ENCODE measurements at regions not wholly inside any gene's neighbourhood (a gene's known extent, or its start where the extent isn't known, plus 50 kb on each side); places are given as distances from the start of the nearest gene placed in this dataset.

DNA sequence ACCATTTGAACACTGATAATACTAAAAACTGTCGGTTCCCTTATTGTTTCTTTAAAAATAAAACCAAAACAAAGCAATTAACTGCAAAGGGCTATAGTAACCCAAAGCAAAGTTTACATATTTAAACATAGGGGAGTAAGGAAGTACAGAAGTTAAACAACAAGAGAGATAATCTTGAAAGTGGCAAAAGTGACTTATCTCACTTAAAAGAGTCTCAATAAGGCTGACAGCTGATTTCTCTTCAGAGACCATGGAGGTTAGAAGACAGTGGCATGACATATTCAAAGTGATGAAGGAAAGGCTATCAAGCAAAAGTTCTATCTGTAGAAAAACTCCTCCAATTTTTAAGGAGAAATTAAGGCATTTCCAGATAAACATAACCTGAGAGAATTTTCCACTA, 233.5 kb upstream of the HDAC9 start:
- DNase-seq = no peak

DNA sequence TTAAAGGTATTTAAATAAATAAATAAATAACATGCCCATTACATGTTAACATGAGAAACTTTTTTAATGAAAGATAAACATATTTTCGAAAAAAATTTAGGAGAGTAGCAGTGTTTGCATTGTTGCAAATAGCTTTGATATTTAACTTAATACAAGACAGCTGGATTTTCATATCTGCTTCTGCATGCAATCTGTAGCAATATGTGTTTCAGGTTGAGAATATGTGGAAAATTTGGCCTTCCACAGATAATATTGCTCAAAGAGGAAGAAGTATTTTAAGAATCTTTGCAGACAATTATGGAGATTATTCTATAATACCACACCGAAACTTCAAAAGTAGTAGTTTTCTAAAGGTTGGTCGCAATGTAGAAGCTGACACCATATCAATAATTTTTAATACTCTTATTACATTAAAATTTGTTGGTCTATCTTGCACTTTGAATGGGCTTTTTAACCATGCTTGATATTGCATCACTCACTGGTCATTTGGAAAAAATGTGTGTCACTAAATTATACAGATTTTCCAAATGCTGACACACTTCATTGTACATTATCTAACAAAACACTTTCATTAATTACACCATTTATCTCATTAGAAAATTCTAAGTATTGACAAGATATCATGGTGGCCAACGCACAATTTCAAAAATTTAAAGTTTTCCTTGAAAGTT, 229.8 kb upstream of the HDAC9 start:
- DNase-seq = no peak

DNA sequence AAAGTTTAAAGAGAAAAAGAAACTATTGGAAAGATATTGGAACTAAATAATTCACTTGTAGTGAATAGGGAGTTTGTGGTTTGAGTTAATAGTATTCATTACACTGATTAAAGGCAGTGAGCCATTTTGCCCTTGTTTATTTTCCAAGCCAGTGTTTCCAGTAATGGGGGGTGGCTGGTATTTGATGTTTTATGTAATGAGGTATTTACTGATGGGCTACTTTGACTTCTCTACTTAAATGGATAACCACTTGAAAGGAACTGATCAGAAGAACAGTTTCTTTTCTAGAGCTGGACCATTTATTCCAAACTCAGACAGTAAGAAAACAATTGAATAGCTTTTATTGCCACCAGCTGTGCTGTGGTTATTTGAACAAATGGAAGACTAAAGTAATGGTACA, 227.0 kb upstream of the HDAC9 start:
- no peak for DNase-seq

DNA sequence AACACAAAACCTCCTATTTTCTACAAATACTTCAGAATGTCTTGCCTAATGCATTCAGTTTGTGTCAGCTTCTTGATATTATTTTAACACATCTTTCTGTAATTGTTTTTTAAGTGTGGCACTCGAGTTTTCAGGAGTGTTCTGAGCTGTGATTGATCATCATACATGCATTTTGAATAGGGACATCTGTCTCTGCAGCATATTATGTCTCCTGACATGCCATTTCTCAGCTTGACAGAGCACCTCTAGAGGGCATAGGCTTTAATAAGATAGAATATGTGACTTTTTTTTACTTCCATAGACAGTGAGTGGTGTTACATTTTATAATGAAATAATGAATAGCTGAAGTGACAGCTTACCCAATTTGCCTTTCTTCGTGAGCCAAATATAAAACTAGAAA, 219.2 kb upstream of the HDAC9 start:
- no peak for DNase-seq

DNA sequence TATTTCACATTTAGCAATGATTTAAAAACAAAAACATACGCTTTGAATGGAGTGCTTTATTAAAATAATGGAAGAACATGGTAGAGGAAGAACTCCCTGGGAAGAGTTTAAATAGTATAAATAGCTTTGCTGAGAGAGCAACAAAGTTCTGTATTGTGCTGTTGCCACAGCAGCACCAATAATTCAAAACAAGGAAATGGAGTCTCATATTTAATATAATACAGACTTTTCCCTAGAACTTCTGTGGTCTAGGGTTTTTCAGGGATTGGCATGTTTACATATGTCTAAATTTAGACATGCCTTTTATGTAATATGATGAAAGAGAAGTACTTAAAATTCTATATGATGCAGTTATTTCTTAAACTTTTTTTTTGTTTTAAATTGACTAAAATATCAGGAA, 217.2 kb upstream of the HDAC9 start:
- no peak for DNase-seq

DNA sequence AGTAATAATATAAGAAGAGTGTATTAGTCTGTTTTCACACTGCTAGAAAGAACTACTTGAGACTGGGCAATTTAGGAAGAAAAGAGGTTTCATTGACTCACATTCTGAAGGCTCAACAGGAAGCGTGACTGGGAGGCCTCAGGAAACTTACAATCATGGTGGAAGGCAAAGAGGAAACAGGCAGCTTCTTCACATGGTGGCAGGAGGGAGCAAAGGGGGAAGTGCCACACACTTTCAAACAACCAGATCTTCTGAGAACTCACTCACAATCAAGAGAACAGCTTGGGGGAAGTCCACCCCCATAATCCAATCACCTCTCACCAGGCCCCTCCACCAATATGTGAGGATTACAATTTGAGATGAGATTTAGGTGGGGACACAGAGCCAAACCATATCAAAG, 212.5 kb upstream of the HDAC9 start:
- DNase-seq = no peak

DNA sequence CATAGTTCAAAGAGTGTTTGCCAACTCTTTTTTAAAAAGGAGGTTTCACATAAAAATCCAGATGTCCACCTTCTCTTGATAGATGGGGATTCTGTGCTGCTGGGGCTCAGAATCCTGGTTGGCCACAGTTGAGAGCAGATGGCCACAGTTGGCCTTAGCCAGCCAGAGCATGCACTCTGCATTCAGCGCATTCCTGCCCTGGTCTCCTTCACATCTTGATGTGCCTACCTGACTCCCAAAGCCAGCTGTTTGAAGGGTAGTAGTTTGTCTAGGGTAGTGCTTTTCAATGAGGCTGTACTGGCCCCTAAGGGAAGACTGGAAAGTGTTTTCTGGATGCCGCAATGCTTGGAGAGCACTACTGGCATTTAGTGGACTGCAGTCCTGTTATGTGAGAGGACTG, 208.1 kb upstream of the HDAC9 start:
- no peak for DNase-seq

DNA sequence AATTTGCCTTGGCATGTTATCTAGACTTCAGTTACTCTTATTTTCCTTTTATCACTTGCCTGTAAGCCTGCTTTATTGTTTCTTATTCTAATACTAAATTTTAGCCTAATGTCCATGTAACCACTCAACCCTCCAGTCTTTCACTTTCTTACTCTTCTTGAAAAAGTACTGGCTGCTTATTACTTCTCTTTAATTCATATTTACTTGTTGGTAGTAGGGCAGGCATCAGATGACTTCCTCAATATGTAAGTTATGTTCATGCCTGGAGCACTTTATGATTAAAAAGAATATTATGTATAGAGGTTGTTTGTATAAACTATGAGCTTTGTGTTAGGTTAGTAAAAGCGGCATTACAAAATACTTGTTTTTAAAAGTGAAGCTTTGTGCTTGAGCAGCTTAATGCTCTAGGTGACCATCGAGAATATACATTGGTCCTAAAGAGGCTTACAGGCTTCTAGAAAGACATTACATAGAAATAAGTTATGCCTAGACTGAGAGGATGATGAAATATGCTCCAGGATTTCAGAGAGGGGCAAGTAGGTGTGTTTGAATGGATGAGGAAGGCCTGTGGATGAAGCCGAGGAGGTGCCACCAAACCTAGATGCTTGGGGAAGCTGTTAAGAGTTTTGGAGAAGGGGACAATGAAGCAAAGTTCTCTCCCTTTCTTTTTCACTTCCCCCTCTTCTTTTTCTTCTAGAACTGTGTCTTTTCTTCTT, 207.1 kb upstream of the HDAC9 start:
- DNase-seq = no peak

DNA sequence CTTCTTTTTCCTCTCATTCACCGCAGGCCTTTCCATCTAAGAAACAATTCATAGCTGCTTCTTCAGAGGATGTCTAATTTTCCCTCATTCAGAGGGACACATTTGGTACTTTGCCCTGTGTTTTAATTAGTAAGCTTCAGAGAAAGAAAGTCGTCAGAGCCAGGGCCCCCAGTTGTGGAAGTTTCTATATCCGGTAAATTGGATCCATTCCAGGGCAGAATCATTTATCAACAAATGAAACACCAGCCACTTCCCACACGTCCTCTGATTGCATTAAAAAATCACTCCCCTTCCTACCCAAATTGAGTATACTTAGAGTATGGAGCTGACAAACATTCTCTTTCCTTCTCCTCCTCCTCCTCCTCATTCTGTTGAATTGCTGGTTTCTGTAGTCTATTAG, 205.8 kb upstream of the HDAC9 start:
- DNase-seq = no peak

DNA sequence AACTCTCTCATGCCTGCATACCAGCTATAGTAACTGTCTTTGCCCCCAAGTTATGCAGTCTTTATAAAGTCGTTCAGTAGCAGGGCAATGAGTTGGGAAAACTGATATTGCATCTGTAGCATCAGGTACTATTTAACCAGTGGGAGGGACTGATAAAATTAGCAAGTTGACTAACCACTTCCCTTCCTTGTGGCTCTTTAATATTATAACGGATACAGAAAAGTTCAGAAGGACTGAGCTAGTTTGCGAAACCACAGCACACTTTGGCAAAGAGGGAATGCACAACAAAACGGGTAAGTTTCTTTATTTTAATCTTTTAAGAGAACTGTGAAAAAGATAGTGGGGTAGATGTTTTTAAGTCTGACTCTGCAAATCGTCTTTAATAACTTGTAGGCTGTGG, 205.3 kb upstream of the HDAC9 start:
- DNase-seq = no peak

DNA sequence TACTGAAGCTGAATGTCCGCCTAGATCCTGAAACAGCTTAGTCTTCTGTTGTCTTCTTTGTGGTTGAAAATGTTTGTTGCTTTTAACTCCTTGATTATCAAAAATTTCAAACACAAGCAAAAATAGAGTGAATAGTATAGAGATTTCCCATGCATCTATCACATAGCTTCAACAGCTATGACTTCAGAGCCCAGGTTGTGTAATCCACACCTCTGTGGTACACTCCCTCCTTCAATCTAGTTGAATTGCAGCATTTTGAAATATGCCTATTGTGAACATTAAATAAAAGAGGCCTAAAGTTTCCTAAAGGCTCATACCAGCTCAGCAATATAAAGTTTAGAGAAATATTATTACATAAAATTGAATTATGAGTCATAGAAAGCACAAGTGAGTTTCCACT, 204.7 kb upstream of the HDAC9 start:
- DNase-seq = no peak

DNA sequence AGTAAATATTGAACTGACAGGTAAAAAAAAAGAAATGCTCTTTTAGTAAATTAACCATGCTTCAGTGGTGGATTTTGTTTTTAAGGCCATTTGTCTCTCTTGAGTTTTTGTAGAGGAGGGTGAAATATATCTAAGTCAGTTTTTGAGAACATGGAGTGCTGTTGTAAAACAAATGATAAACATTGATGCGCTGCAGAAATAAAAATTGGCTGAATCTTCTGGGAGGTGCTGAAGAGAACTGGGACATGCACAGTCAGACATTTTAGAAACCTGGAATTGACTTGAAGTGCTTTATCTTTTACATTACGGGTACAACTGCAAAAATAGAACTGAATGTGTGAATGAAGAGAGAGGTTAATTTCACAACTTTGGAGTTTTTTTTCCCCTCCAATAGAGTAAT, 203.0 kb upstream of the HDAC9 start:
- no peak for DNase-seq

DNA sequence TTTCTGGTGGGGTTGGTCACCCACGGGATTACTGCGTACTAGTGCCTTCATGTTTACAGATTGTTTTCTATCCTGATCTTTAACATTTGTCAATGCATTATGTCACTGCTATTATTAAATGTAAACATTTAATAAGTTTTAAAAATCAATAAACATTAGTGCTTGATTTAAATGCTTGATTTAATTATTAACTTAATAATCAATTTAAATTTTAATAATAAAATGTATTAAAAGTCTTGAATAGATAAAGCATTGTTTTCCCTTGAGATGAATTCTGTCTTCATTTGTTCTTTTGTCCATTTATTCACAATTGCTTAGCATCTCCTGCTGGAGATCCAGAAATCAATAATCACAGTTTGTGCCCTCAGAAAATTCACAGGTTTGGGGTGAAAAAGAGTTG, 201.8 kb upstream of the HDAC9 start:
- DNase-seq = no peak

DNA sequence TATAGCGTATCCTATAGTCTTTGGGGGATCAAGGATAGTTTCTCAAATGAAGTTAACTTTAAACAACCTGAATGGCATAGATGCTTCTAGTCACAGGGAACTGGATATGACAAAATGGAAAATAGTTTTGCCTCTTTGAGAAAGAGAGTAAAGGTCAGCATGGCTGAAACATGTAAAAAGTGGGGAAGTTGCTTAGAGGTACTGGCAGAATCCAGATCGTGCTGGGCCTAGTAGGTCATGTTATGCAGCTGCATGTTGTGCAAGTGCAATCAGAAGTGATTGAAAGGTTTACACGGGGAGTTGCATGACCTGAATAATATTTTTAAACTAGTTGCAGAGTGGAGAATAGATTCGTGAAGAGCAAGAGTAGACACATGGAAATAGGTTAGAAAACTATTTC, 201.1 kb upstream of the HDAC9 start:
- DNase-seq = no peak

DNA sequence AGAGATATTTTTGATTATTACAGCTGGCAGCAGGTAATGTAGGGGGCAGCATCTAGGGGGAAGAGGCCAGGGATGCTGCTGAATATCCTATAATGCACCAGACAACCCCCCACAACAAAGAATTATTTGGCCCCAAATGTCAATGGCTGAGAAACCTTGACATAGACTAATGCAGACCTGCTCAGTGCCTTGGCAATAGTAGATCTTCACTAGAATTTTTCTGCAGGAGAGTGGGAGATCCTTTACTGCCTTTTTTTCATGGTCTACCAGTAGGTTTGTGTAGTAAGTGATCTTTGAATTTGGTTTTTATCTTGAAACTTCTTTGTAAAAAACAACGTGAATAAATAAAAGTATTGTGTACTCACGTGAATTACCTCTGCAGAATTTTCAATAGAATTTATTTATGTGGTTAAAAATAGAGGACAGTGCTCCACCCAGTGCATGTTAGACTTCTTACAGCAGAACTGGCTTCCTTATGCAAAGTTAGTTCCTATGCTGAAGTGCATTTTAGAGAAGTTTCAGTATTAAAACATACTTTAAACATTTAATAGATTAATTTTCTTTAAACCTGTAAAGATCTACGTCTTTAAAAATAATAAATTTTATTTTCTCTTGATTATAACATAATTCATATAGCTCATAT, 199.6 kb upstream of the HDAC9 start:
- no peak for DNase-seq

DNA sequence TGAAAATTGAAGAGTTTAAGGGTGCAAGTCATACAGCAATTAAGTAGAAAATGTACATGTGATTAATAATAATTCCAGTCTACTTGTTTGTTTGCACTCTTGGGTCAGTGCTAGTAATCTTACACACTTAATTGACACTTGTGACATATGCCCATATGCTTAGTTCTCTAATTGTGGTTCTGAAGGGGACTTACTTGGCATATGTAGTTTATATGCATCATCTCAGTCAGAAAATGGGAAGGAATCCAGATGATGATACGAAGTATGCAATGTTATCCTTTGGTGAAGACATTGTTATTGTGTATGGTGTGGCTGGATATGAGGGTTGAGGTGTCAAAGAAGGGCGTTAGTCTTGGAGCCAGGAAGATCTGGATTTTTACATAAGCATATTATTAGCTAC, 193.5 kb upstream of the HDAC9 start:
- no peak for DNase-seq

DNA sequence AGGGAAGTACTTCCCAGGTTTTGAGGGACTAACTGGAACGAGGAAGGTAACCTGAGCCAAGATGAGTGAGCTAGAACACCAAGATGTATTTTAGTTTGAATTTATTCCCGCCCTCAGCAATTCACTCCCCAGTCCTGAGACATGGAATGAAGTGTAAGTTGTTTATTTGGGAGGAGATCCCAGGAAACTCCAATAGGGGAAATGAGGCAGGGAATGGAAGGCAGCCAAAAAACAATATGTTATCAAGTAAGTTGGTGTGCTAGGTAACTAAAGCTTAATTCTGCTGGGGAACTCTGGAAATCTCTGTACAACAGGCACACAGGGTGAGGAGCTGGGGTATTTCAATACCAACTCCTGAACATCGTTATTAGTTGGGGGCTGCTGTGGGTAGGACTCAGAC, 189.7 kb upstream of the HDAC9 start:
- no peak for DNase-seq

DNA sequence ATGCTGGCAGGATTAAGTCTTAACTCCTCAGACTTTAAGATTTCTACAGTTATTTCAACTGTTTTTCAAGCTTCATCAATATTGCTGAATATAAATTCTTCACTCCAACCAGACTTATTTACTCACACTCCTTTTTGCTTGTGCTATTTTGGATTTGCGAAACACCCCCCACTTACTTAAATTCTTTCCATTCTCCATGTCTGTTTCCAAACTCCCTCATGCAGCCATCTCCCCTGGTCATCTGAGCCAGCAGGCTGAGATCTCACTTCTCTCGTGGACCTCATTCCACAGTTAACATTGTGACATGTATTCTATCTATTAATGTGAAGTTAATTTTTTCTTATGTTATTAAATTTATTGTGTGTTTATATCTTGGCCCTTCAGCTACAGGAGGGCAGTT, 188.9 kb upstream of the HDAC9 start:
- no peak for DNase-seq

DNA sequence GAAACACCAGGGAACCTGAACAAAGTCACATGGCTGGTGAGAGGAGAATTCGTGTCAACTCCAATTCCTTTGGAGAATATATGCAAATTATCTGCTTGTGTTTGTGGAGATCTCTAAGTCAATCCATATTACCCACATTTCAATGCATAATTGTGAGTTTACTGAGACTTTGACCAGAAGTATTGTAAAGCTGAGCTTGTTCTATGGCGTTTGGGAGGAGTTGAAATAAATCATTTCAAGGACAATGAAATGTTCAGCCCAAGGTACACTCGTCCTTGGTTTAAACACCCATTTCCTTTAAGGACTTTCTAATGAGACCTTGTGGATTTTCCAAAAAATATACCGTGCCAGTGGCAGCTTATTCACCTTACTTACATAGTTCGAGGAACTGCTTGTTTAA, 186.6 kb upstream of the HDAC9 start:
- DNase-seq = no peak

DNA sequence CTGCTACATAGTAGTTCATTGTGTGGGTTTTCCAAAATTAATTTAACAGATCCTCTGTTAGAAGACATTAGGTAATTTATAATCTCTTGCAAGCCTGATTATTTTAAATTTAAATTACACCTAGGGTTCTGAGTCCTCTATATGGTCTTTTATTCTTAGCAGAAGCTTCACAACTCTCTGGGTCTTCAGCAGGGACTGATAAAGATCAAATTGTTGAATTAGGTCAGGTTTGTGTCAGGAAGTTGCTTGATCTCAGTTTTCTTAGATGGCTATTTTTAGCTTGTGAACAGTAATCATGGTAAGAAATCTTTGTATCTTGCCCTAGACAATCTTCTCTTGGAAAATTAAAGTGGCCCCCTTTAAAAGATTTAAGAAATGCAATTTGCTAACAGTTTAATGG, 183.1 kb upstream of the HDAC9 start:
- DNase-seq = no peak

DNA sequence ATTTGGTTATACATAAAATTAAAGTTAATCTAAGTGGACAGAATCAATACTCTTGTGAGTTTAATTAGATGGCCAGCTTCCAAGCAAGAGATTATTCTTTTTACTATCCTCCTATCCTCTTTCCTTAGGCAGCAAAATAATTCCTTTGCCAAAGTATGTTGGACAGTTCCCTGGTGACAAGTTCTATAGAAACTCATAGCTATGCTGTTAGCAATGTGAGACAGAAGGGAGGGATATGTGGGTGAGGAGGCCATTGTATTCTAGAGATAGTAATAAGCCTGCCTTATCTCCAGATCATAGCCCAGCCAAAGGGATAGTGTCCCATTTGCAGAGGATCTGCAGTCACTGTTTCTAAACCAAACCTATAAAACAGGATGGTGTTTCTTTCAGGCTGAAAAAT, 181.6 kb upstream of the HDAC9 start:
- DNase-seq = no peak

DNA sequence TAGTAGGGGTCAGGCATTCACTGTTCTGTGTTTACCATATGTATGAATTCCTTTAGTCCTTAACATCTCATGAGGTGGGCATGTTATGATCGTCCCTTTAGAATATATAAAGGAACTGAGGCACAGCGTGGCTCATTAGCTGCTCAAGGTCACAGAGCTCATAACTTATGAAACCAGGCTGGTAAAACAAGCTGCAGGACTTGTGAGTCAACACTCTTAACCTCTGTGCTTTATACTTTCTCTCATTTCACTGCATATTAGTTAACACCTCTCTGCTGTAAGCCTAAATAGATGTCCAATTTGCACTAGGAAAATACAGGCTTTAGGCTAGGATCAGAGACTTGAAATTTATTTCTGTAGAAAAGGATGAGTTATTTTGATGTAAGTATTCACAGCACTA, 180.3 kb upstream of the HDAC9 start:
- DNase-seq = no peak

DNA sequence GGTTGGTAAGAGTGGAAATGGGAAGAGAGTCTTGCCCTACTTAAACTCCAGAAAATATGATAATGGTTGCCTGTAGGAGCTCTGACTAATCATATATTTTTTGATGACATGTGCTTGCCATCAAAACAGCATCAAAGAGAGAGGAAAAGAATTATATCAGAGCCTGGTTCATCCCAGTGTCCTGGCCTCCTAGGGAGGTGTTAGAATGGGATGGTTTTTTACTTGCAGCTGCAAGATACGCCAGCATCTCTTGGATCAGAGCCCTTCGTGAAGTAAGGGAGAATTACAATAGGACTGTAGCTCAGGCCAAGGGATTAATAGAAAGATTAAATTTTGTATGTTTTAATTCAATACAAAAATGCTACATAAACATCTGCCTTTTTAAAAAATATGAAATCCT, 177.6 kb upstream of the HDAC9 start:
- DNase-seq = no peak

DNA sequence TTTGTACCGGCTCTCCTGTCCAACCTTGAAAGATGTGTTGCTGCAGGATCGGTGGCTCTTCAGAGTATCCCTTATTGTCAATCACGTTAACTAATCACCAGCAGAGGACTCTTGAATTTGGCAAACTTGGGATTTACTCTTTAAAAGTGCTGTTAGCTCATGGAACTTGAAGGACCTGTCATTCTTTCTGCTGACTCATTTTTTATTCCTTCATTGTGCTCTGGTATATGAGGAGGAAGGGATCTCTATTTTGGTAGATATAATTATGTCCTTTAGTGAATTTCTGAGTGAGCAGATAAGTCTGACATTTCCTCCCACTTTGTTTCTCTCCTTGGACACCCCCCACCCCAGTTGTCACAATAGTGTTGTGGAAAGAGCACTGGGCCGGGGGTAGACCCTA, 175.1 kb upstream of the HDAC9 start:
- DNase-seq = no peak
